MM.1S (cell line): ENCODE measurements at regions not wholly inside any gene's neighbourhood (a gene's known extent, or its start where the extent isn't known, plus 50 kb on each side); places are given as distances from the start of the nearest gene placed in this dataset.

Source experiments
- DNase-seq: peaks from one replicate; pipeline ENCODE4 v3.0.0-alpha.2; 2015
- H2AFZ ChIP-seq: fragments of 300-600 bp; sonication (generic); 2 replicates; pipeline ENCODE4 v1.6.0; 2016; ENCODE audit warnings: antibody characterized with exemption, low read length
- H3F3A ChIP-seq: fragments of 300-600 bp; sonication (generic); 2 replicates; pipeline ENCODE4 v1.6.1; 2016; ENCODE audit warnings: mild to moderate bottlenecking, antibody characterized with exemption, low read length, moderate library complexity, mixed read lengths; ENCODE audit not compliant: insufficient read depth
- H3K27ac ChIP-seq: fragments of 300-600 bp; sonication (generic); 2 replicates; pipeline ENCODE4 v1.5.1; 2016; ENCODE audit warnings: mild to moderate bottlenecking, low read length
- H3K27me3 ChIP-seq: fragments of 300-600 bp; sonication (generic); replicated peaks from 2 replicates; pipeline ENCODE4 v1.6.0; 2016; ENCODE audit warnings: low read length; ENCODE audit not compliant: insufficient read depth
- H3K36me3 ChIP-seq: fragments of 300-600 bp; sonication (generic); replicated peaks from 2 replicates; pipeline ENCODE4 v1.6.1; 2016; ENCODE audit warnings: mild to moderate bottlenecking, low read length, mixed read lengths; ENCODE audit not compliant: insufficient read depth
- H3K4me1 ChIP-seq: fragments of 300-600 bp; sonication (generic); 2 replicates; pipeline ENCODE4 v1.6.1; 2016; ENCODE audit warnings: low read length, mixed read lengths
- H3K4me2 ChIP-seq: fragments of 300-600 bp; sonication (generic); 2 replicates; pipeline ENCODE4 v1.6.0; 2016; ENCODE audit warnings: low read depth, low read length
- H3K4me3 ChIP-seq: fragments of 300-600 bp; sonication (generic); 2 replicates; pipeline ENCODE4 v1.5.1; 2016; ENCODE audit warnings: low read length, mixed read lengths
- H3K79me2 ChIP-seq: fragments of 300-600 bp; sonication (generic); 2 replicates; pipeline ENCODE4 v1.6.1; 2016; ENCODE audit warnings: mixed run types, low read length, mixed read lengths
- H3K9ac ChIP-seq: fragments of 300-600 bp; sonication (generic); 2 replicates; pipeline ENCODE4 v1.6.1; 2016; ENCODE audit warnings: low read length, mixed read lengths
- H3K9me2 ChIP-seq: fragments of 300-600 bp; sonication (generic); replicated peaks from 2 replicates; pipeline ENCODE4 v1.6.1; 2016; ENCODE audit warnings: mild to moderate bottlenecking, low read length, mixed read lengths; ENCODE audit not compliant: insufficient read depth
- H3K9me3 ChIP-seq: fragments of 300-600 bp; sonication (generic); replicated peaks from 2 replicates; pipeline ENCODE4 v1.6.1; 2016; ENCODE audit warnings: mild to moderate bottlenecking, low read length, mixed read lengths; ENCODE audit not compliant: insufficient read depth
- H4K20me1 ChIP-seq: fragments of 300-600 bp; sonication (generic); 2 replicates; pipeline ENCODE4 v1.6.1; 2016; ENCODE audit warnings: mild to moderate bottlenecking, low read length, moderate library complexity, mixed read lengths; ENCODE audit not compliant: insufficient read depth
- CTCF ChIP-seq: fragments of 300-600 bp; sonication (generic); IDR thresholded peaks from 2 replicates; pipeline ENCODE4 v1.5.1; 2016; ENCODE audit warnings: antibody characterized with exemption, low read length, mixed read lengths
- EZH2 ChIP-seq: fragments of 300-600 bp; sonication (generic); optimal IDR thresholded peaks from 2 replicates; pipeline ENCODE3; 2017; ENCODE audit warnings: low read depth, mild to moderate bottlenecking, antibody characterized with exemption, low read length, mixed read lengths
- EZH2phosphoT487 ChIP-seq: fragments of 300-600 bp; sonication (generic); IDR thresholded peaks from 2 replicates; pipeline ENCODE4 v1.6.1; 2018; ENCODE audit warnings: antibody characterized with exemption, low read length

GRCh38 chr16:54652201-54652770 lies 278.4 kb upstream of the IRX5 start:
- Histone ChIP-seq H3K9ac (no peak overlapping the region), H3K36me3 (no peaks in the 10 kb centered on the region)

GRCh38 chr16:54651440-54652195 lies 279.0 kb upstream of the IRX5 start:
- Histone ChIP-seq H3K36me3 (no peaks in the 10 kb centered on the region), H3K27ac (no peak overlapping the region), H3K9me2 (no peaks in the 10 kb centered on the region), H4K20me1 (no peaks in the 10 kb centered on the region), H3K9ac (no peak overlapping the region), H3K79me2 (no peaks in the 10 kb centered on the region), H2AFZ (no peak overlapping the region), H3K27me3 (no peaks in the 10 kb centered on the region), H3K4me1 (no peaks in the 10 kb centered on the region), H3F3A (no peaks in the 10 kb centered on the region), H3K4me2 (no peak overlapping the region), H3K9me3 (no peaks in the 10 kb centered on the region), H3K4me3 (no peak overlapping the region)
- DNase-seq = no peak
- TF ChIP-seq EZH2 (no peak), CTCF (no peak), EZH2phosphoT487 (no peak)

More at GRCh38 chr16:54652201-54652770, 278.4 kb upstream of the IRX5 start:
- Histone ChIP-seq H3K4me2 (no peak overlapping the region), H3K4me3 (no peak overlapping the region), H3K9me2 (no peaks in the 10 kb centered on the region), H3K27ac (no peak overlapping the region), H3K9me3 (no peaks in the 10 kb centered on the region), H3K79me2 (no peaks in the 10 kb centered on the region), H3K27me3 (no peaks in the 10 kb centered on the region), H2AFZ (no peak overlapping the region), H3K4me1 (no peaks in the 10 kb centered on the region), H3F3A (no peaks in the 10 kb centered on the region), H4K20me1 (no peaks in the 10 kb centered on the region)
- DNase-seq = no peak
- no peak for TF ChIP-seq EZH2phosphoT487
- TF ChIP-seq CTCF = no peak
- no peak for TF ChIP-seq EZH2

- Histone ChIP-seq H3K27me3 (no peaks in the 10 kb centered on the region), H3K4me1 (no peaks in the 10 kb centered on the region), H3K79me2 (no peaks in the 10 kb centered on the region), H3K9ac (no peak overlapping the region), H3K9me2 (no peaks in the 10 kb centered on the region), H3K27ac (no peak overlapping the region), H4K20me1 (no peaks in the 10 kb centered on the region), H3K4me3 (no peak overlapping the region), H3F3A (no peaks in the 10 kb centered on the region), H3K9me3 (no peaks in the 10 kb centered on the region), H3K36me3 (no peaks in the 10 kb centered on the region), H2AFZ (no peak overlapping the region), H3K4me2 (no peak overlapping the region)
- no peak for DNase-seq
- TF ChIP-seq EZH2 (no peak), EZH2phosphoT487 (no peak), CTCF (no peak)
These were observed 280.8 kb upstream of the IRX5 start for GRCh38 chr16:54649876-54650275.
